Panc1 (cell line): ENCODE measurements at regions not wholly inside any gene's neighbourhood (a gene's known extent, or its start where the extent isn't known, plus 50 kb on each side); places are given as distances from the start of the nearest gene placed in this dataset.

ENCODE experiments used
- ATAC-seq: fragments of 200-7000 bp; cut with Tn5 transposase; 2 replicates; pipeline ENCODE4 v1.9.1; 2020; ENCODE audit warnings: mild to moderate bottlenecking, moderate library complexity
- BruUV-seq: library from RNA; stranded (reverse); fragments of 400-500 nt; replicated peaks from 2 replicates; lab custom pipeline; 2021; lab: Mats Ljungman, UMichigan
- CTCF ChIA-PET: fragments of 300-600 bp; sonication (Branson Sonifier 250); formaldehyde crosslinking; loops from one replicate; lab custom pipeline; 2022; ENCODE audit warnings: antibody characterized with exemption; lab: Charles Lee
- POLR2A ChIA-PET: fragments of 300-600 bp; sonication (Branson Sonifier 250); formaldehyde crosslinking; loops from one replicate; lab custom pipeline; 2022; ENCODE audit warnings: antibody characterized with exemption; lab: Charles Lee
- DNase-seq: peaks from one replicate; pipeline ENCODE4 v3.0.0-alpha.2; 2010; ENCODE audit warnings: low read depth, low spot score
- H3K27ac ChIP-seq: 2 replicates; pipeline ENCODE4 v1.5.1; 2011; ENCODE audit warnings: mild to moderate bottlenecking, low read length, inconsistent platforms
- H3K27me3 ChIP-seq: fragments of 200-500 bp; sonication (Bioruptor generic); 2 replicates; pipeline ENCODE4 v1.6.0; 2014; ENCODE audit warnings: low read length, inconsistent platforms; ENCODE audit not compliant: control insufficient read depth, insufficient read depth
- H3K36me3 ChIP-seq: fragments of 200-500 bp; sonication (Bioruptor generic); 2 replicates; pipeline ENCODE4 v1.5.1; 2014; ENCODE audit warnings: inconsistent platforms, mild to moderate bottlenecking, low read length, moderate library complexity; ENCODE audit not compliant: control insufficient read depth, insufficient read depth
- H3K4me1 ChIP-seq: 2 replicates; pipeline ENCODE4 v1.5.1; 2011; ENCODE audit warnings: inconsistent platforms, mild to moderate bottlenecking, low read length, moderate library complexity; ENCODE audit not compliant: control insufficient read depth, insufficient read depth
- H3K4me3 ChIP-seq, 2 experiments: 2 replicates each; pipeline ENCODE4 v1.5.1; 2011 to 2012; ENCODE audit warnings: low read depth in 2 of 2, low read length in 2 of 2, mild to moderate bottlenecking in 2 of 2, inconsistent platforms in 1 of 2, moderate library complexity in 1 of 2
- H3K9me3 ChIP-seq: fragments of 200-500 bp; sonication (Bioruptor generic); 2 replicates; pipeline ENCODE4 v1.5.1; 2014; ENCODE audit warnings: low read depth, mild to moderate bottlenecking, inconsistent platforms, low read length, moderate library complexity; ENCODE audit not compliant: control insufficient read depth, insufficient read depth
- CTCF ChIP-seq: fragments of 450-650 bp; IDR thresholded peaks from 2 replicates; pipeline ENCODE4 v1.5.1; 2017; ENCODE audit warnings: mild to moderate bottlenecking
- POLR2AphosphoS5 ChIP-seq: IDR thresholded peaks from 2 replicates; pipeline ENCODE4 v1.6.1; 2012; ENCODE audit warnings: mild to moderate bottlenecking, low read depth, low read length, moderate library complexity
- SIN3A ChIP-seq: IDR thresholded peaks from 2 replicates; pipeline ENCODE4 v1.6.1; 2012; ENCODE audit warnings: low read depth, mild to moderate bottlenecking, low read length, moderate library complexity, borderline replicate concordance; ENCODE audit not compliant: insufficient read depth
- TCF7L2 ChIP-seq: IDR thresholded peaks from 2 replicates; pipeline ENCODE4 v1.6.1; 2011; ENCODE audit warnings: mild to moderate bottlenecking, low read depth, low read length, inconsistent platforms
- in situ Hi-C: cut with HindIII; loops from 2 replicates; pipeline ENCODE4 v1.10.0; 2016; ENCODE audit warnings: low sequenced_read_pairs, low pct_unique_long_range_greater_than_20kb
- intact Hi-C: fragments of 100-400 bp; cut with micrococcal nuclease; formaldehyde crosslinking; loops from one replicate; pipeline ENCODE4 v1.10.0; 2022; ENCODE audit not compliant: unreplicated experiment
- TF ChIP-seq, protein P1 (sequence below), 2 experiments: IDR thresholded peaks; 2 replicates each; pipeline ENCODE4 v1.6.1; 2011 to 2012; ENCODE audit warnings: low read depth in 2 of 2, control low read depth in 1 of 2, low read length in 1 of 2, mild to moderate bottlenecking in 1 of 2, moderate library complexity in 1 of 2; ENCODE audit not compliant: insufficient read depth in 1 of 2

GRCh38 chr13:31878955-31879354 is 139.6 kb downstream of the RXFP2 start:
- ChIA-PET POLR2A (no interaction called here), CTCF (no interaction called here)
- TF ChIP-seq POLR2AphosphoS5: no peak
- TF ChIP-seq SIN3A: no peak
- TF ChIP-seq CTCF: no peak
- TF ChIP-seq, protein P1, sequence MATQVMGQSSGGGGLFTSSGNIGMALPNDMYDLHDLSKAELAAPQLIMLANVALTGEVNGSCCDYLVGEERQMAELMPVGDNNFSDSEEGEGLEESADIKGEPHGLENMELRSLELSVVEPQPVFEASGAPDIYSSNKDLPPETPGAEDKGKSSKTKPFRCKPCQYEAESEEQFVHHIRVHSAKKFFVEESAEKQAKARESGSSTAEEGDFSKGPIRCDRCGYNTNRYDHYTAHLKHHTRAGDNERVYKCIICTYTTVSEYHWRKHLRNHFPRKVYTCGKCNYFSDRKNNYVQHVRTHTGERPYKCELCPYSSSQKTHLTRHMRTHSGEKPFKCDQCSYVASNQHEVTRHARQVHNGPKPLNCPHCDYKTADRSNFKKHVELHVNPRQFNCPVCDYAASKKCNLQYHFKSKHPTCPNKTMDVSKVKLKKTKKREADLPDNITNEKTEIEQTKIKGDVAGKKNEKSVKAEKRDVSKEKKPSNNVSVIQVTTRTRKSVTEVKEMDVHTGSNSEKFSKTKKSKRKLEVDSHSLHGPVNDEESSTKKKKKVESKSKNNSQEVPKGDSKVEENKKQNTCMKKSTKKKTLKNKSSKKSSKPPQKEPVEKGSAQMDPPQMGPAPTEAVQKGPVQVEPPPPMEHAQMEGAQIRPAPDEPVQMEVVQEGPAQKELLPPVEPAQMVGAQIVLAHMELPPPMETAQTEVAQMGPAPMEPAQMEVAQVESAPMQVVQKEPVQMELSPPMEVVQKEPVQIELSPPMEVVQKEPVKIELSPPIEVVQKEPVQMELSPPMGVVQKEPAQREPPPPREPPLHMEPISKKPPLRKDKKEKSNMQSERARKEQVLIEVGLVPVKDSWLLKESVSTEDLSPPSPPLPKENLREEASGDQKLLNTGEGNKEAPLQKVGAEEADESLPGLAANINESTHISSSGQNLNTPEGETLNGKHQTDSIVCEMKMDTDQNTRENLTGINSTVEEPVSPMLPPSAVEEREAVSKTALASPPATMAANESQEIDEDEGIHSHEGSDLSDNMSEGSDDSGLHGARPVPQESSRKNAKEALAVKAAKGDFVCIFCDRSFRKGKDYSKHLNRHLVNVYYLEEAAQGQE (IDR thresholded peaks at IDR 0.05; ENCODE audit: insufficient read depth in 1 of 2, low read depth in 2 of 2, low read length in 1 of 2): no peak
- no peak for TF ChIP-seq TCF7L2
- no peak overlapping the region for H3K27ac ChIP-seq
- intact Hi-C loops: no loop called here
- H3K9me3 ChIP-seq: no peaks in the 10 kb centered on the region
- in situ Hi-C loops: no loop called here
- H3K4me3 ChIP-seq: no peak overlapping the region
- H3K27me3 ChIP-seq: no peaks in the 10 kb centered on the region; the same call in 1 of the 2 replicates
- ATAC-seq: no peak
- no peaks in the 10 kb centered on the region for H3K36me3 ChIP-seq
- no peaks in the 10 kb centered on the region for H3K4me1 ChIP-seq
- DNase-seq: no peak
- no TSS peak for BruUV-seq

GRCh38 chr13:31880851-31881494 is 141.6 kb downstream of the RXFP2 start:
- POLR2A ChIA-PET: no interaction called here
- TF ChIP-seq SIN3A: no peak
- TF ChIP-seq POLR2AphosphoS5: no peak
- TF ChIP-seq CTCF: no peak
- no peak for TF ChIP-seq TCF7L2
- TF ChIP-seq, protein P1 (IDR thresholded peaks at IDR 0.05; ENCODE audit: insufficient read depth in 1 of 2, low read depth in 2 of 2, low read length in 1 of 2): no peak
- ATAC-seq: no peak
- no peak overlapping the region for H3K27ac ChIP-seq
- CTCF ChIA-PET: no interaction called here
- no peak for DNase-seq
- intact Hi-C loops: no loop called here
- in situ Hi-C loops: no loop called here
- H3K27me3 ChIP-seq: no peaks in the 10 kb centered on the region
- no peaks in the 10 kb centered on the region for H3K36me3 ChIP-seq
- no TSS peak for BruUV-seq
- no peaks in the 10 kb centered on the region for H3K4me1 ChIP-seq
- no peak overlapping the region for H3K4me3 ChIP-seq
- H3K9me3 ChIP-seq: no peaks in the 10 kb centered on the region
